Activated CD8-positive, alpha-beta memory T cell treated with anti-CD3 and anti-CD28 coated beads for 36 hours (primary cell): ENCODE measurements at regions not wholly inside any gene's neighbourhood (a gene's known extent, or its start where the extent isn't known, plus 50 kb on each side); places are given as distances from the start of the nearest gene placed in this dataset.

ENCODE experiments used
- CTCF ChIA-PET: fragments of 350-600 bp; sonication (Branson Sonifier 250); formaldehyde crosslinking; loops from one replicate; lab custom pipeline; 2021; ENCODE audit warnings: antibody characterized with exemption; lab: Charles Lee
- POLR2A ChIA-PET: fragments of 350-600 bp; sonication (Branson Sonifier 250); formaldehyde crosslinking; loops from one replicate; lab custom pipeline; 2021; ENCODE audit warnings: antibody characterized with exemption; lab: Charles Lee

DNA sequence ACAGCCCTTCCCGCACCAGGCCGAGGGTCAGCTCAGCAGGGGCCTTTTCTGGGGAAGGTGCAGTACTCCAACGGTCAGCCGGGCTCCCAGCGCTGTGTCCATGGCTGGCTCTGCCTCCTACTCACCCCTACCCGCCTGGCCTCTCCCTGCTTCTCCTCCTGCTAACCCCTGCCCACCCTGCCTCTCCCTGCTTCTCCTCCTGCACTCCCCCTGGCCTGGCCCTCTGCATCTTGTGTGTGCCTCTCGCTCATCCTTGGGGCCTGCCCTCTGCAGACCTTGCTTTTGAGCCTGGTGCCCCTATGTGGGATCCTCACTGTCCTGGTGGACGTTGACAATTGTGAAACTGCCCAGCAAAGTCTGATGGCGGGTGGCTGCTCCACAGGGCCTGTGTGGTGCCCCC is 274.6 kb upstream of the IRX2 start:
- CTCF ChIA-PET: no interaction called here
- POLR2A ChIA-PET: no interaction called here

DNA sequence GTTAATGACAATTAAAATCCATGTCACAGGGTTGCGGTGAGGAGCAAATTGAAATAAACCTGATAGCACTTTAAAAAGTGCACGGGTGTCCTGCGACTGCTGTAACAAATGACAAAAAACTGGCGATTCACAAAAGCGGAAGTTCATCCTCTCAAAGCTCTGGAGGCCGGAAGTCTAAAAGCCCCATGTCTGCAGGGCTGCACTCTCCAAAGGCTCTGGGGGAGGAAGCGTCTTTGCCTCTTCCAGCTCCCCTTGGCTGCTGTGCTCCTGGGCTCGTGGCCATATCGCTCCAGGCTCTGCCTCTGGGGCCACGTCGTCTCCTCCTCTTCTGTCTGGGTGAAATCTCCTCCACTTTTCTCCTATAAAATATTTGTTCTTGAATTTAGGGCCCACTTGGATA is 273.9 kb upstream of the IRX2 start:
- POLR2A ChIA-PET: no interaction called here

DNA sequence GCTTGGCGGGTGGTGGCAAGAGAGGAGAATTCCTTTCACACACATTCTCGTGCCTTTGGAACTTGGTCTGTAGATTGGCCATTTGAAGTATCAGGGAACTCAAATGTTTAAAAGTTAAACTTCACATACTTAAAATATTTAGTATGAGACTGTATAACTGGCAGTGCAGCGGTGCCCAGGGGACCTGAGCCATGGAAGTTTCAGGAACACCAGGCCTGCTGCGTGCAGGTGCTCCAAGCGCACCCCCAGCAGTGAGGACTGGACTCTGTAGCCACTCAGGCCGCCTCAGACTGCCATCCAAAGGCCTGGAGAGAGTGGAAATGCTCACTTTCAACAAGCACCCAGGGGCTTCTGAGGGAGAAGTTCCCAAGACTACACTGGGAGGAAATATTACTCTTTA is 273.5 kb upstream of the IRX2 start:
- ChIA-PET POLR2A (no interaction called here), CTCF (no interaction called here)

More for the DNA sequence above, 273.9 kb upstream of the IRX2 start:
- CTCF ChIA-PET: no interaction called here

DNA sequence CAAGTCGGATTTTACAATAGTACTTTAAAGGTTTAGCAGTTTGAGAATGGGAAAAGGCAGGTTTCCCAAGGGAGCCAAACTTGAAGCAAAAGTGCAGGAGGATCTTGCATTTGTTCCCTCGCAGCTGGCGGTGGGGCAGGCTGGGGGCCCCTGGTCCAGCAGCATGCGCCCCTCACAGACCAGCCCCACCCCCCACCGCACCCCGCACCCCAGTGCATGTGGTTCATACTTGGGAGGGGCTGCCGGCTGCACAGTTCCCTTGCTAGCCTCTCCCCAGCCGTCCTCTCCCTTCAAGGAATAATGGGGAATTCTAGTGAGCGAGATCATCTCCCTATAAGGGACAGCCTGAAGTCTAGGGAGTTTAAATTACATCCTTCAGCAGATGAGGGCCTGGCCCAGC is 273.1 kb upstream of the IRX2 start:
- POLR2A ChIA-PET: no interaction called here

DNA sequence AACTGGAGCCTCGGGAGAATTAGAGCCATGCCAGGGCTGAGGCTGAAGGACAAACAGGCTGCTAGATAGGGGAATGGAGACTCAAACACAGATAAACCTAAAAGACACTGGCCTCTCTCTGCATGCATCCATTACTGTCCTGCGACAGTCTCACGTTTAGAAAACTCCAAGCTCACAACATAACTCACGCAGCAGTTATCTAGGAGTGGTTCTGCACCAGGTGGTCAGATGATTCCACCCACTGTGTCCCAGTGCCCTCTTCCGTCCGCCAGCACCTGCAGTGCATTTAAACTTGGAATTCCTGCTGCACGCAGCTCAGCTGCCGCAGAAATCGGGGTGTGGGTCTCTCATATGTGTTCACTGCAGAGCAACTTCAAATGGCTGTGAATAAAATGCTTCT is 272.6 kb upstream of the IRX2 start:
- CTCF ChIA-PET: no interaction called here
- POLR2A ChIA-PET: no interaction called here

More for the DNA sequence above, 273.1 kb upstream of the IRX2 start:
- CTCF ChIA-PET: no interaction called here

DNA sequence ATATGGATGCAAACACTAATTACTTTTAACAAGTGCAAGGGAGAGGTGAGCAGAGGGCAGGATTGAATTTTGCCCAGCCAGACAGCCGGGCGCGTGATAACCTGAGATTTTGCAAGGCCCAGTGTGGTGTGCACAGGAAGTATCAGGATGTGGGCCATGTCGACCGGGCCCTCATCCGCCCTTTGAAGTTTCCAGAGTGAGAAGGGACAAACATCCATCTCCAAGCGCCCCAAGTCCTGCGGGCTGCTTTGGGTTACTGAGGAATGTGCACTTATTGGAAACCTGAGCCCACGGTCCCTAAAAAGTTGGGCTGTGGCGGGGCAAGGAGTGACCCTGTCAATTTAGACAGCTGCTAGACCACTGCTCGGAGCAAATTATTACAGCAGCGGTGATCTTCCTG is 272.2 kb upstream of the IRX2 start:
- POLR2A ChIA-PET: no interaction called here
- CTCF ChIA-PET: no interaction called here

DNA sequence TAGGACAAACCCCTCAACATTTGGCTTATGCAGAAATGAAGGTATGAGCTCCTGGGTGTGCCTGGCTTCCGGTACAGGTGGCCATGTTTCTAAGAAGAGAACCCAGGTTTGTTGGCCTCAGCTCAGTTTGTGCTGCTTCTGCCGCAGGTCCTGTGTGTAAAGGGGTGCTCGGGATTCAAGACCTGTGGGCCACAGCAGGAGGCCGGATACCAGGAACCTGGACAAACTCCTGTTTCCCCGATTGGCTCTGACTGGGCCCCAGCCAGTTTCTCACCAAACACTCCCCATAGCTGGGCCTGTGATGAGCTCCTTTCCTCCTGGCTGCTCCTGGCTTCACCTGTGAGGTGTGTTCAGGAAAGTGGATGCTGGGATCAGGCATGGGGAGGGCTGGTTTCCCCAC is 271.2 kb upstream of the IRX2 start:
- ChIA-PET POLR2A (no interaction called here), CTCF (no interaction called here)

DNA sequence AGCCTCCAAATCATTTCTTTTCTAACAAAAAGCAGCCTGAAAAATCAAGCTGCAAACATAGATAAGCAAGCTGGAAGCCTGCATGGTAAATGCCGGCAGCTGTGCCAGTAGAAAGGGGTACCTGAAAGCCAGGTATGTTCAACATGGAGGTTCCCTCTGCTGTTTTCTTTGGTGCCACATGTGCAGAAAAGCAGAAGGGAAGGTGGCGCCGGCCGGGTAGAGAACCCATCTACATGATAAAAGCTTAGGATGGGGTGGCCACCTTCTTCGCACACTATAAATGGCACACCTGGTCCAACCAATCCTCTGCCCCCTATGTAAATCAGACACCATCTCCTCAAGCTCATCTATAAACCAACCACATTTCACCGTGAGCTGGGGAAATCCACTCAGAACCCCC is 268.9 kb upstream of the IRX2 start:
- ChIA-PET POLR2A (no interaction called here), CTCF (no interaction called here)

DNA sequence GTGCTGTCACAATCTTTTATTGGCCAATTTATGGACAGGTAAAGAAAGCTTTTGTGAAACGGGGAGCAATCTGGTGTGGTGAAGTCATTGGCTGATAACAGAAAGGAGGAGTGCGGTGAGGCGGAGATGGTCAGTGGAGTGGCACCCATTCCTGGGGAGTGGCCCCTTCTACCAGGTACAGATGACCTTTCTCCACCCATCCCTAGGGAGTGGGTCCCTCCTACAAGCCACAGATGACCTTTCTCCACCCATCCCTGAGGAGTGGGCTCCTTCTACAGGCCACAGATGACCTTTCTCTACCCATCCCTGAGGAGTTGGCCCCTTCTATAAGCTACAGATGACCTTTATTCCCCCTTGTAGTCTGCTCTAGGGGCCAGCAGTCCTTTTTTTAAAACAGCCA is 267.6 kb upstream of the IRX2 start:
- POLR2A ChIA-PET: no interaction called here
- CTCF ChIA-PET: no interaction called here

DNA sequence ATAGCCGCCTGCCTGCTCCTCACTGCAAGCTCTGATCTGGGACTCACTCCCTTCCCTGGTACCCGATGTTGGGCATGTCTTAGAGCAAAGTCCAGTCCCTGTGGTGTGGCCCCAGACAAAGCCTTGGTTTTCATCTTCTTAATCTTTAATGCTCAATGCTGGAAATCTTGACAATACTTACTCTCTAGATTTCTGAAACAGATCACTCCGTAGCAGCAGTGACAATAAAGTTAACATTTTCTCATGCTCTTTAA is 260.2 kb upstream of the IRX2 start:
- CTCF ChIA-PET: no interaction called here
- POLR2A ChIA-PET: no interaction called here

DNA sequence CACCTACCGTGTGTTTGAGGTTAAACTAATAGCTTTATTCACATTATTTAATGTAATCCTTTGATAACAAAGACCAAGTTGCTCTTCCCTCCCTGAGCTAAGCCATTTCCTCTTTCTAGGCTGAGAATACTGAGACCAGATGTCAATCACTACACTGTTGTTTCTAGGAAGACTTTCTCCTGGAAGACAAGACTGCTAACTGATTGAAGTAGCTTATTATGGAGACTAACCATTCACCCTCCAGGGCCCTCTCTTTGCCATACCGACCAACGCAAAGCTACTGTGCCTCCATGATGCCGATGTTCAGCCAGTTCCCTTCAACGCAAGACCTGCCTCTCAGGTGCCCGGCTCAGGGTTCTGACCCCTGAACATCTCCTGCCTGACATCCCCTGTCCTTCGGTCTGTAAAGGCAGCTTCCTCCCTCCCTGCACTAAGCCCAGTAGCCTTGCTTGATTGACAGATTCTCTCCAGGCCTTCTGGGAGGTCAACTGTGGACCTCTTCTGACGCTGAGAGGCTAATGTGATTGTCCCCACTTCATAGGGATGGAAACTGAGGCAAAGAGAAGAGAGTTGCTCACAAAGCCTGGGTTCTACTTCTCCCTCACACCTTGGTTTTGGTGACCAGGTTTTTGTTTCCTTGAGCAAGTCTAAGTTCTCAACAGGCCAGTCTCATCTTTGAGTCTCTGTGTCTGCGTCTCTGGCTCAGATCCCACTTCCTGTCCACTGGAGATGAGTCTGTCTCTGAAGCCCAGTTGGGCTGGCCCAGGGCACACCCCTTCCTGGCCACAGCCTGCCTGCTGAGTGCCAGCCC is 259.7 kb upstream of the IRX2 start:
- POLR2A ChIA-PET: no interaction called here
- CTCF ChIA-PET: no interaction called here

DNA sequence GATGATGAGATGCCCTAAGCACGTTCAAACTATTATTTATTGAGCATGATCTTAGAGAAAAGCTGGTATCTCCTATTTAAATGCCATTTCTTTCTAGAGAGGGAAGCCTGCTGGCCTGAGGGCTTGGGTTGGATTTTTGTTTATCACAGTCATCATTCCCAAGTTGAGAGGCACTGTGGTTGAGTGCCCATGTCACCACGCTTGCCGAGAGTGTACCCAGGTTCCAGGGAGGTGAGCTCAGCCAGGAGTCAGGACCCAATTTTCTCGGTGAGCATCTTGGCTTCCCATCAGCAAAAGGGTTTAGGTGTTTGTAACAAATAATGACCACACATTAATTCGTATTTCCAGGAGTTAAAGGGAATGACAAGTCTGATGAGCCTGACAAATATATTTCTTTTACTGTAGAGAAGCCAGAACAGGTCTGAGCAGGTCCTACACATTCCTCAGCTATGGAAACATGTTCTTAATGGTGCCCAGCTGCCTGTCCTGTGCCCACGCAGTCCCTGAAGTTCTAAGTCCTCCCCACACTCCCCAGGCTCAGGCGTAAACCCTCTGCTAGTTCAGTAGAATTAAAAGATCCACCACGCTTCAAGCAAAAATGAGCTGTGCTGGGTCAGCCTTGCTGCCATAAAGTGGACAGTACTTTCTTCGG is 258.9 kb upstream of the IRX2 start:
- ChIA-PET CTCF (no interaction called here), POLR2A (no interaction called here)

DNA sequence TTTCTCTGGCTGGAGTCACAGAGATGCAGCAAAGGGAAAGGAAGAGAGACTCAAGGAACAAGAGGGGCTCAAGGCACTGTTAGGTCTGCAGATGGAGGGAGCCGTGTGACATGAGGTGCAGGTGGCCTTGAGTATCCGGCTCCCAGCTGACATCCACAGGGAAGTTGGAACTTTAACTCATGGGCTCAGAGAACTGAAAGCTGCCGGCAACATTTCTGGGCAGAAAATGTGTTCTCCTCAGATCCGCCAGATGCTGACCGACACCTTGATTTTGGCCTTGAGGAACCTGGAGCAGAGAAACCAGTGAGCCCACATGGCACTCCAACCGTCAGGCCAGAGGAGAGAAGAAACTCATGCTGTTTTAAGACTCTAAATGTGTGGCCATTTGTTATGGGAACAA is 258.1 kb upstream of the IRX2 start:
- ChIA-PET CTCF (no interaction called here), POLR2A (no interaction called here)

DNA sequence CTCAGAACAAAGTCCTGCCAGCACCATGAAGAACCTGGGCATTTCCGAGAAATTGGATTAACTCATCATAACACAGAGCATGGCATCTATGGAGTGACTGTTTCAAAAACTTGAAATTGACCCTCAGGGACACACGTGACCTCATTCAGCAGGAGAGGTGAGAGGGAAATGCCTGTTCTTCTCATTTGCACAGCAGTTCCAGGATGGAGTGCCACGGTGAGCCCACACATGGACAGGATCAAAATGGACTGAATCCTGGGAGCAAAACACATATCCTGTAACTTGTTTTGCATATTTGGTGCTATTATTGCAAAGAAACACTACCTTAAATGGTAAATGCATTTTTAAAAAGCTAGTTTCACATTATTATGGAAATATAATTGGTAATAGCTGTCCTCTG is 256.1 kb upstream of the IRX2 start:
- POLR2A ChIA-PET: no interaction called here
- CTCF ChIA-PET: no interaction called here

DNA sequence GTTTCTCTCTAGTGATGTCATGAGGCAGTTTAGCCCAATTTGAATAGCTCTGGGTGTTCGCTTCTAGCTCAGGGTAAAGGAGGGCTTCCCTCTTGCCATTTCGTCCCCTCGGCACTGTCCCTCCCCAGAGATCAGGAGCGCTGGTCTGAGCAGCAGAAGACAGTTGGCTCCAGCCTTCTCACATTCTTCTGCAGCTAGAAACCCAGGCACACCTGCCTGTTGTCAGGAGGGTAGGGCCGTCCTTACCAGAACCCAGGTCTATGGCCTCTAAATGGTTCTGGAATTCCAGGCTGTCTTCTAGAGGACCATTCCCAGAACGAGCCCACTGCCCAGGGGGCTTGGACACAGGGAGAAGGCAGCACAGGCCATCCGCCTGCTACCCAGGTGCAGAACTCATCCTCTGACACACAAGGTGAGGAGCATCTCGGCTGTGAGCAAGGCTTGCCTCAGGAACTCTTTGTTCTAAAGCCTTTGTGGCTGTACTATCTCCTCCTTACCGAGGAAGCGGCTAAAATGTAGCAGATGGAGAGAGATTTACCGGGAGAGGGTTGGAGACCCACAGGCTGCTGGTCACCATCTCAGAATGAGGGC is 255.6 kb upstream of the IRX2 start:
- ChIA-PET POLR2A (no interaction called here), CTCF (no interaction called here)

DNA sequence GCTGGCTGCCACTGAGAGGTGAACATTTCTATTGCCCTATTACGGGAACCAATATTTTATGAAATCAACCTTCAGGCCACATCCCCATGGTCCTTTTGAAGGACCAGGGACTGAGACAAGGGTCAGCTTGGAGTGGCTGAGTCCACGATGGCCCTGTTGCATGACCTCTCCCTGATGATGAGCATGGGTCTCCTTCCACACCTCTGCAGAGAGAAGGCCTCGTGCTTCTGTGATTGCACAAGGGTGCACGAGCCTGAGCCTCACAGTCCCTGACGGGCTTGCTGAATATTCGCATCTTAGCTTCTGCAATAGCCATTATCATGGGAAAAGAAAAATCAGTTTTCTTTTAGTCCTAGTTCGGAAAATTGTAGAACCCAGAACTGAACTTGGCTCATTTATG is 255.0 kb upstream of the IRX2 start:
- CTCF ChIA-PET: no interaction called here
- POLR2A ChIA-PET: no interaction called here

DNA sequence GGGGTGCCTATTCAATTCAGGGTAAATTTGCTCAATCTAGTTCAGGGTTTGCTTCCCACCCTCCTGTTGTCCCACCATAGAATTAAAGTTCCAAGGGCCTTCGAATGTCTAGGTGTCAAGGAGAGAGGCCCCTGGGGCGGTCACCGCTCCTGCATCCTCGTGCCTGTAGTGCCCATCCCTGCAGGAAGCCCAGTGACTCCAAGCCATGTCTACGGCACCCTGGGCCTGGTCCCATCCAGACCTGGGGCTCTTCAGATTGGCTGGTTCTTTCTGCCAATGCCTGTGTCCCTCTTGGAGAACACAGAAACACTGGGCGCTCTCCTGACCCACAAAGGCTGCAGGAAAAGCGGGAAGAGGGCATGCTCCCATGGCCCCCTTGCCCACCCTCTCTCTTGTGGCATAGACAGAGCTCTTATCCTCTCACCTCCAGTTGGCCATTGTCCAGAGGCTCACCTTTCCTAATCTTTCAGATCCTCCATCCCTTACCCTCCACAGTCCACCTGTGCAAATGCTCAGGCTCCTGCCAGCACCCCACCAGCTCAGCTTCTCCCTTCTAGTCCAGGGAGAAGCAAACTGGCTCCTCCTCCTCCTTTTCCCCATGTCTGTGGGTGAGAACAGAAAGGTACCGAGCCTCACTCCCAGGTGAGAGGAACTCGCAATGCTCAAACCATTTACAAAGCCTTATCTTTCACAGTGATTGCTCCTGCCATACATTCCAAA is 253.0 kb upstream of the IRX2 start:
- ChIA-PET POLR2A (no interaction called here), CTCF (no interaction called here)

DNA sequence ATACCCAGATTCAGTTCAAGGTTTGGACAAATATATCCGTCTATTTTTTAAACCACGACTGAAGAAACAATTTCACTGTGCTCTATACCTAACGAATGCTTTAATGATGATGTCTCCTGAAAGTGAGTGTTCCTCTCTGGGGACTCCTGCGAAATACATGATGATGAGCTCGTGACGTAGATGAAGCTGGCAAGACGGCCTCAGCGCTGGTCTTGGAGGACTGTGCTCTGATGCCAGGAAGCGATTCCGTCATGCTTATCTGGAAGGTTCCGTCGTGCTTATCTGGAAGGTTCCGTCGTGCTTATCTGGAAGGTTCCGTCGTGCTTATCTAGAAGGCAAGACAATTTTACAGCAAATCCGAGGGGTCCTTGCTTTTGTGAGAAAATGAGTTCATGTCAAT is 250.8 kb upstream of the IRX2 start:
- ChIA-PET CTCF (no interaction called here), POLR2A (no interaction called here)

DNA sequence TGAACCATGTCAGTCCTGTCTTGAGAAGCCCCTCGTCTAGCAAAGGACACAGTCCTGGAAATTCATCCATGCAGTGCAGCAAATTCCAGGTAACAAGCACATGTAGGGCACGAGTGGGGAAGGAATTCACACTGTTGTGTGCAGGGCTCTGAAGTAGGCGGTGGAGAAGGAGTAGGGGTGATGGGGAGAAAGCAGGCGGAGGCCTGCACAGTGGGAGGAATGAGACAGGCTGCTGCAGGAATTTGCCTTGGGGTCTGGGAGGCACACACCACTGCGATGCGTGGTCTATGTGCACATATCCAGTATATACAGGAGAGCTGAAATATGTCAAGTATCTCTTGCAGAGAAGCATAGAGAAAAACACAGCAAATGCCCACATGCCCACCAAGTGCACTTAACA is 249.2 kb upstream of the IRX2 start:
- CTCF ChIA-PET: no interaction called here
- POLR2A ChIA-PET: no interaction called here

DNA sequence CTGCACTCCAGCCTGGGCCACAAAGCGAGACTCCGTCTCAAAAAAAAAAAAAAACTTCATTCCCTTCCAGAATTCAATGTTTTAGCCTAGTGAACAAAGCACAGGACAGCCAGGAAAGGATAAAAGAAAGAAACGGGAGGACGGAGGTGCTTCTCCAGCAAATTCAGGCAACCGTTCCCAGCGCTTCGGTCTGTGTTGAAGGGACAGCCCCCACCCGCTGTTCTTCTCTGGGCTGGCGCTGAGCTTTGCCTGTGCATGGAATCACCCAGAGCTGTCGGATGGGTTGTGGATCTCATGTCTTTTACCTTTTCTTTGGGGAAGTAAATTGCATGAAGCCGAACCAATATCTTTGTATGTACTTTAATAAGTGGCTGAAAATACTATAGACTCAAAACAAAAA is 248.4 kb upstream of the IRX2 start:
- ChIA-PET CTCF (no interaction called here), POLR2A (no interaction called here)

DNA sequence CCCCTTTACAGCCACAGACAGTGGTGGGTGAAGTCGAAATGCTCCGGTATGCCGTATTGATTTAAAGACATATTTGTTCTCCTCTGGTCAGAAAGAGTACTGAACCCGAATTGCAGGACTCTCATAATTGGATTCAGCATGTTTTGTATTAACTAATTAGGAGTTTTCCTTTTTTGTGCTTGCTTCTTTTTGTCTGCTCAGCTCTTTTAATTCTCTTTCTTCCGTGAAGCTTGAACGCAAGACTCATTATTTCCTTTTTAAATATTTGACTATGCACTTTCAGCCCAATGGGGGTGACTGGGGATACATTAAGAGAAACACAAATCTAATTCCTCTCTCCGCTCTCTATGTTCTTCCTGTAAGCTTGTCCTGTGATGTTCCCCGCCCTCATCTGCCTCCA is 246.6 kb upstream of the IRX2 start:
- ChIA-PET POLR2A (no interaction called here), CTCF (no interaction called here)
